HEK293 (cell line): ENCODE measurements at regions not wholly inside any gene's neighbourhood (a gene's known extent, or its start where the extent isn't known, plus 50 kb on each side); places are given as distances from the start of the nearest gene placed in this dataset.

ENCODE experiments used
- CTCF ChIA-PET: fragments of 350-600 bp; formaldehyde crosslinking; extraction: SDS; loops from one replicate; lab custom pipeline; 2021; ENCODE audit warnings: antibody characterized with exemption; lab: Yijun Ruan, JAX
- POLR2A ChIA-PET: fragments of 300-600 bp; formaldehyde crosslinking; extraction: SDS; loops from one replicate; lab custom pipeline; 2020; ENCODE audit warnings: antibody characterized with exemption, inconsistent platforms; lab: Yijun Ruan, JAX
- H3K27ac ChIP-seq: fragments of 200-500 bp; sonication (Bioruptor generic); 2 replicates; pipeline ENCODE4 v1.5.1; 2014; ENCODE audit warnings: low read depth, low read length, control low read depth, inconsistent platforms; ENCODE audit errors: extremely low read depth
- H3K36me3 ChIP-seq, 2 experiments: fragments of 200-500 bp in 1 of 2; sonication (Bioruptor generic) in 1 of 2; 1 replicate in 1 of 2; 2 replicates in 1 of 2; pipeline ENCODE4 v1.5.1; 2014 to 2017; ENCODE audit warnings: inconsistent platforms in 2 of 2, low read length in 2 of 2; ENCODE audit not compliant: control insufficient read depth in 2 of 2, insufficient read depth in 1 of 2
- H3K4me1 ChIP-seq: fragments of 200-500 bp; sonication (Bioruptor generic); 2 replicates; pipeline ENCODE4 v1.5.1; 2014; ENCODE audit warnings: mild to moderate bottlenecking, low read length, inconsistent platforms; ENCODE audit not compliant: control insufficient read depth, insufficient read depth
- H3K4me3 ChIP-seq: 2 replicates; pipeline ENCODE4 v1.5.1; 2011; ENCODE audit warnings: low read depth, mild to moderate bottlenecking, control low read depth, low read length, moderate library complexity
- H3K9me3 ChIP-seq: fragments of 200-500 bp; sonication (Bioruptor generic); 2 replicates; pipeline ENCODE4 v1.5.1; 2014; ENCODE audit warnings: low read depth, low read length, inconsistent platforms; ENCODE audit not compliant: control insufficient read depth, insufficient read depth
- BCL11B ChIP-seq: fragments of 450-650 bp; formaldehyde crosslinking; IDR thresholded peaks from 2 replicates; pipeline ENCODE4 v1.5.1; 2016; ENCODE audit warnings: low read depth, missing biosample characterization, missing genetic modification characterization
- GLIS1 ChIP-seq: fragments of 450-650 bp; formaldehyde crosslinking; IDR thresholded peaks from 2 replicates; pipeline ENCODE4 v1.5.1; 2016; ENCODE audit warnings: missing biosample characterization, missing genetic modification characterization
- HOXA7 ChIP-seq: sonication (generic); formaldehyde crosslinking; IDR thresholded peaks from 2 replicates; pipeline ENCODE4 v1.8.1; 2022; ENCODE audit warnings: missing genetic modification reagents, borderline replicate concordance
- KLF1 ChIP-seq: fragments of 450-650 bp; formaldehyde crosslinking; IDR thresholded peaks from 2 replicates; pipeline ENCODE4 v1.5.1; 2016; ENCODE audit warnings: missing biosample characterization, missing genetic modification characterization
- SP7 ChIP-seq: fragments of 450-650 bp; formaldehyde crosslinking; IDR thresholded peaks from 2 replicates; pipeline ENCODE4 v1.5.1; 2016; ENCODE audit warnings: missing biosample characterization, missing genetic modification characterization
- ZNF132 ChIP-seq: fragments of 450-650 bp; formaldehyde crosslinking; IDR thresholded peaks from 2 replicates; pipeline ENCODE4 v1.5.1; 2017; ENCODE audit warnings: missing biosample characterization, missing genetic modification characterization, borderline replicate concordance
- ZNF133 ChIP-seq: fragments of 450-650 bp; formaldehyde crosslinking; IDR thresholded peaks from 2 replicates; pipeline ENCODE4 v1.5.1; 2016; ENCODE audit warnings: missing biosample characterization, missing genetic modification characterization
- ZNF48 ChIP-seq: fragments of 450-650 bp; formaldehyde crosslinking; IDR thresholded peaks from 2 replicates; pipeline ENCODE4 v1.5.1; 2016; ENCODE audit warnings: missing biosample characterization, missing genetic modification characterization
- ZNF510 ChIP-seq: fragments of 450-650 bp; formaldehyde crosslinking; IDR thresholded peaks from 2 replicates; pipeline ENCODE4 v1.5.1; 2018; ENCODE audit warnings: mild to moderate bottlenecking, missing genetic modification characterization, missing biosample characterization; ENCODE audit not compliant: insufficient replicate concordance
- ZNF530 ChIP-seq: fragments of 450-650 bp; formaldehyde crosslinking; IDR thresholded peaks from 2 replicates; pipeline ENCODE4 v1.5.1; 2016; ENCODE audit warnings: low read depth, missing biosample characterization, missing genetic modification characterization
- ZNF629 ChIP-seq: fragments of 450-650 bp; formaldehyde crosslinking; IDR thresholded peaks from 2 replicates; pipeline ENCODE4 v1.5.1; 2017; ENCODE audit warnings: missing biosample characterization, missing genetic modification characterization
- ZNF658 ChIP-seq: fragments of 450-650 bp; formaldehyde crosslinking; IDR thresholded peaks from 2 replicates; pipeline ENCODE4; 2016; ENCODE audit warnings: missing biosample characterization, missing genetic modification characterization
- ZNF76 ChIP-seq: fragments of 450-650 bp; formaldehyde crosslinking; IDR thresholded peaks from 2 replicates; pipeline ENCODE4; 2016; ENCODE audit warnings: low read depth, missing biosample characterization, missing genetic modification characterization, borderline replicate concordance
- TF ChIP-seq, protein P1 (sequence below): fragments of 450-650 bp; formaldehyde crosslinking; IDR thresholded peaks from 2 replicates; pipeline ENCODE4 v1.5.1; 2017; ENCODE audit warnings: missing biosample characterization, mild to moderate bottlenecking, missing genetic modification characterization, moderate library complexity
- TF ChIP-seq, protein P2 (sequence below): fragments of 450-650 bp; formaldehyde crosslinking; IDR thresholded peaks from 2 replicates; pipeline ENCODE4 v1.5.1; 2016; ENCODE audit warnings: missing biosample characterization, missing genetic modification characterization
- TF ChIP-seq, protein P3 (sequence below): IDR thresholded peaks from 2 replicates; pipeline ENCODE4 v1.6.1; 2011; ENCODE audit warnings: mild to moderate bottlenecking, low read depth, low read length, borderline replicate concordance
- TF ChIP-seq, protein P4 (sequence below): fragments of 450-650 bp; formaldehyde crosslinking; IDR thresholded peaks from 2 replicates; pipeline ENCODE4 v1.5.1; 2016; ENCODE audit warnings: missing biosample characterization, missing genetic modification characterization
- TF ChIP-seq, protein P5 (sequence below): fragments of 450-650 bp; formaldehyde crosslinking; IDR thresholded peaks from 2 replicates; pipeline ENCODE4 v1.5.1; 2016; ENCODE audit warnings: missing biosample characterization, missing genetic modification characterization
- TF ChIP-seq, protein P6 (sequence below): fragments of 450-650 bp; formaldehyde crosslinking; IDR thresholded peaks from 2 replicates; pipeline ENCODE4 v1.5.1; 2016; ENCODE audit warnings: missing biosample characterization, missing genetic modification characterization
- TF ChIP-seq, protein P7 (sequence below): fragments of 450-650 bp; formaldehyde crosslinking; IDR thresholded peaks from 2 replicates; pipeline ENCODE4 v1.5.1; 2016; ENCODE audit warnings: missing biosample characterization, missing genetic modification characterization

DNA sequence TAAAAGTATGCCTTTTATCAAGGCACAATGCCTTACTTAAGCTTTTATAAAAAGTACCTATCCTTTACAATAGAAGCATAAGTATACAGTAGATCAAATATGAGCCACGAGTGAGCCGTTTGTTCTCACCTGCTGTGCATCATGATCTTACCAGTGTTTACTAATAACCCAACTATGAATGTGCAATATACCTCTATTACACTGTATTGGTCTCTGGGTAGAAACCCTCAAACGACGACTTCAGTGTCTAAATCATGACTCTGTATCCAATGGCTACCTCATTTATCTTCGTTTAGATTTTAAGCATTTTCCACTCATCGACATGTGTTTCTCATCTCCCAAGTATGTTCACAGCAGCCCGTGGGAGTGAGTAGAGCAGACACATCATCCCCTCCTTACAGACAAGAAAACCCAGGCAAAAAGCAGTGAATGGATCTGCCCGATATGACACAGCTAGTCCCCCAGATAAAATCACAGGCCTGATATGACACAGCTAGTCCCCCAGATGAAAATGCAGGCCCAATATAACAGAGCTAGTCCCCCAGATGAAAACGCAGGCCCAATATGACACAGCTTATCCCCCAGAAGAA is 279.8 kb downstream of the TNS1 start:
- ChIA-PET CTCF (interaction anchor here (0.6 to 2.3 kb wide), 7 partner anchors 8 to 1041 kb away, joined by 3 to 16 read pairs (median 4); no protein-coding TSS in a partner anchor), POLR2A (interaction anchor here (0.7 kb wide), 1 partner anchor 217 kb away, joined by 11 read pairs; no protein-coding TSS in a partner anchor)
- Histone ChIP-seq H3K9me3 (no peaks in the 10 kb centered on the region), H3K36me3 (no peaks in the 10 kb centered on the region), H3K4me3 (no peak overlapping the region), H3K4me1 (no peaks in the 10 kb centered on the region), H3K27ac (no peak overlapping the region)
- no peak for TF ChIP-seq GLIS1 (tag by site-specific recombination)
- TF ChIP-seq BCL11B: no peak
- TF ChIP-seq SP7 (tag by site-specific recombination): no peak
- no peak for TF ChIP-seq ZNF48
- no peak for TF ChIP-seq ZNF132 (tag by site-specific recombination)
- TF ChIP-seq, protein P1, sequence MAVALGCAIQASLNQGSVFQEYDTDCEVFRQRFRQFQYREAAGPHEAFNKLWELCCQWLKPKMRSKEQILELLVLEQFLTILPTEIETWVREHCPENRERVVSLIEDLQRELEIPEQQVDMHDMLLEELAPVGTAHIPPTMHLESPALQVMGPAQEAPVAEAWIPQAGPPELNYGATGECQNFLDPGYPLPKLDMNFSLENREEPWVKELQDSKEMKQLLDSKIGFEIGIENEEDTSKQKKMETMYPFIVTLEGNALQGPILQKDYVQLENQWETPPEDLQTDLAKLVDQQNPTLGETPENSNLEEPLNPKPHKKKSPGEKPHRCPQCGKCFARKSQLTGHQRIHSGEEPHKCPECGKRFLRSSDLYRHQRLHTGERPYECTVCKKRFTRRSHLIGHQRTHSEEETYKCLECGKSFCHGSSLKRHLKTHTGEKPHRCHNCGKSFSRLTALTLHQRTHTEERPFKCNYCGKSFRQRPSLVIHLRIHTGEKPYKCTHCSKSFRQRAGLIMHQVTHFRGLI (tag by site-specific recombination): no peak
- TF ChIP-seq ZNF510: no peak
- TF ChIP-seq, protein P2, sequence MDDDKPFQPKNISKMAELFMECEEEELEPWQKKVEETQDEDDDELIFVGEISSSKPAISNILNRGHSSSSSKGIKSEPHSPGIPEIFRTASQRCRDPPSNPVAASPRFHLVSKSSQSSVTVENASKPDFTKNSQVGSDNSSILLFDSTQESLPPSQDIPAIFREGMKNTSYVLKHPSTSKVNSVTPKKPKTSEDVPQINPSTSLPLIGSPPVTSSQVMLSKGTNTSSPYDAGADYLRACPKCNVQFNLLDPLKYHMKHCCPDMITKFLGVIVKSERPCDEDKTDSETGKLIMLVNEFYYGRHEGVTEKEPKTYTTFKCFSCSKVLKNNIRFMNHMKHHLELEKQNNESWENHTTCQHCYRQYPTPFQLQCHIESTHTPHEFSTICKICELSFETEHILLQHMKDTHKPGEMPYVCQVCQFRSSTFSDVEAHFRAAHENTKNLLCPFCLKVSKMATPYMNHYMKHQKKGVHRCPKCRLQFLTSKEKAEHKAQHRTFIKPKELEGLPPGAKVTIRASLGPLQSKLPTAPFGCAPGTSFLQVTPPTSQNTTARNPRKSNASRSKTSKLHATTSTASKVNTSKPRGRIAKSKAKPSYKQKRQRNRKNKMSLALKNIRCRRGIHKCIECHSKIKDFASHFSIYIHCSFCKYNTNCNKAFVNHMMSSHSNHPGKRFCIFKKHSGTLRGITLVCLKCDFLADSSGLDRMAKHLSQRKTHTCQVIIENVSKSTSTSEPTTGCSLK (tag by site-specific recombination): no peak
- no peak for TF ChIP-seq ZNF658 (tag by site-specific recombination)
- TF ChIP-seq, protein P3, sequence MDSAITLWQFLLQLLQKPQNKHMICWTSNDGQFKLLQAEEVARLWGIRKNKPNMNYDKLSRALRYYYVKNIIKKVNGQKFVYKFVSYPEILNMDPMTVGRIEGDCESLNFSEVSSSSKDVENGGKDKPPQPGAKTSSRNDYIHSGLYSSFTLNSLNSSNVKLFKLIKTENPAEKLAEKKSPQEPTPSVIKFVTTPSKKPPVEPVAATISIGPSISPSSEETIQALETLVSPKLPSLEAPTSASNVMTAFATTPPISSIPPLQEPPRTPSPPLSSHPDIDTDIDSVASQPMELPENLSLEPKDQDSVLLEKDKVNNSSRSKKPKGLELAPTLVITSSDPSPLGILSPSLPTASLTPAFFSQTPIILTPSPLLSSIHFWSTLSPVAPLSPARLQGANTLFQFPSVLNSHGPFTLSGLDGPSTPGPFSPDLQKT: no peak
- TF ChIP-seq ZNF629 (tag by site-specific recombination): no peak
- TF ChIP-seq ZNF133 (tag by site-specific recombination): no peak
- TF ChIP-seq KLF1 (tag by site-specific recombination): no peak
- TF ChIP-seq, protein P4, sequence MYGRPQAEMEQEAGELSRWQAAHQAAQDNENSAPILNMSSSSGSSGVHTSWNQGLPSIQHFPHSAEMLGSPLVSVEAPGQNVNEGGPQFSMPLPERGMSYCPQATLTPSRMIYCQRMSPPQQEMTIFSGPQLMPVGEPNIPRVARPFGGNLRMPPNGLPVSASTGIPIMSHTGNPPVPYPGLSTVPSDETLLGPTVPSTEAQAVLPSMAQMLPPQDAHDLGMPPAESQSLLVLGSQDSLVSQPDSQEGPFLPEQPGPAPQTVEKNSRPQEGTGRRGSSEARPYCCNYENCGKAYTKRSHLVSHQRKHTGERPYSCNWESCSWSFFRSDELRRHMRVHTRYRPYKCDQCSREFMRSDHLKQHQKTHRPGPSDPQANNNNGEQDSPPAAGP: no peak
- no peak for TF ChIP-seq ZNF76 (tag by site-specific recombination)
- TF ChIP-seq HOXA7 (CRISPR knock-in tag): no peak
- TF ChIP-seq, protein P5, sequence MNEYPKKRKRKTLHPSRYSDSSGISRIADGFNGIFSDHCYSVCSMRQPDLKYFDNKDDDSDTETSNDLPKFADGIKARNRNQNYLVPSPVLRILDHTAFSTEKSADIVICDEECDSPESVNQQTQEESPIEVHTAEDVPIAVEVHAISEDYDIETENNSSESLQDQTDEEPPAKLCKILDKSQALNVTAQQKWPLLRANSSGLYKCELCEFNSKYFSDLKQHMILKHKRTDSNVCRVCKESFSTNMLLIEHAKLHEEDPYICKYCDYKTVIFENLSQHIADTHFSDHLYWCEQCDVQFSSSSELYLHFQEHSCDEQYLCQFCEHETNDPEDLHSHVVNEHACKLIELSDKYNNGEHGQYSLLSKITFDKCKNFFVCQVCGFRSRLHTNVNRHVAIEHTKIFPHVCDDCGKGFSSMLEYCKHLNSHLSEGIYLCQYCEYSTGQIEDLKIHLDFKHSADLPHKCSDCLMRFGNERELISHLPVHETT (tag by site-specific recombination): no peak
- no peak for TF ChIP-seq ZNF530 (tag by site-specific recombination)
- TF ChIP-seq, protein P6, sequence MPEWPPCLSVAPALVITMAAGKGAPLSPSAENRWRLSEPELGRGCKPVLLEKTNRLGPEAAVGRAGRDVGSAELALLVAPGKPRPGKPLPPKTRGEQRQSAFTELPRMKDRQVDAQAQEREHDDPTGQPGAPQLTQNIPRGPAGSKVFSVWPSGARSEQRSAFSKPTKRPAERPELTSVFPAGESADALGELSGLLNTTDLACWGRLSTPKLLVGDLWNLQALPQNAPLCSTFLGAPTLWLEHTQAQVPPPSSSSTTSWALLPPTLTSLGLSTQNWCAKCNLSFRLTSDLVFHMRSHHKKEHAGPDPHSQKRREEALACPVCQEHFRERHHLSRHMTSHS (tag by site-specific recombination): no peak
- TF ChIP-seq, protein P7, sequence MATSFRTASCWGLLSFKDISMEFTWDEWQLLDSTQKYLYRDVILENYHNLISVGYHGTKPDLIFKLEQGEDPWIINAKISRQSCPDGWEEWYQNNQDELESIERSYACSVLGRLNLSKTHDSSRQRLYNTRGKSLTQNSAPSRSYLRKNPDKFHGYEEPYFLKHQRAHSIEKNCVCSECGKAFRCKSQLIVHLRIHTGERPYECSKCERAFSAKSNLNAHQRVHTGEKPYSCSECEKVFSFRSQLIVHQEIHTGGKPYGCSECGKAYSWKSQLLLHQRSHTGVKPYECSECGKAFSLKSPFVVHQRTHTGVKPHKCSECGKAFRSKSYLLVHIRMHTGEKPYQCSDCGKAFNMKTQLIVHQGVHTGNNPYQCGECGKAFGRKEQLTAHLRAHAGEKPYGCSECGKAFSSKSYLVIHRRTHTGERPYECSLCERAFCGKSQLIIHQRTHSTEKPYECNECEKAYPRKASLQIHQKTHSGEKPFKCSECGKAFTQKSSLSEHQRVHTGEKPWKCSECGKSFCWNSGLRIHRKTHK (tag by site-specific recombination): no peak
